ENCODE measurements at regions not wholly inside any gene's neighbourhood (a gene's known extent, or its start where the extent isn't known, plus 50 kb on each side); places are given as distances from the start of the nearest gene placed in this dataset.

GRCh38 chr1:5029136-5029535, 374.7 kb downstream of the AJAP1 start:
- TF ChIP-seq CTCF (IDR thresholded peaks at IDR 0.05 in 4 of 5, conservative IDR thresholded peaks at IDR 0.05 in 1 of 5) (no peak), POLR2A (IDR thresholded peaks at IDR 0.05) (no peak)

Data from gastrocnemius medialis (tissue), 4 donors.